GM18858 (cell line): ENCODE measurements at regions not wholly inside any gene's neighbourhood (a gene's known extent, or its start where the extent isn't known, plus 50 kb on each side); places are given as distances from the start of the nearest gene placed in this dataset.

Source experiments
- ATAC-seq: cut with Tn5 transposase; IDR thresholded peaks from one replicate; pipeline ENCODE4 v1.9.1; 2021; ENCODE audit not compliant: unreplicated experiment

DNA sequence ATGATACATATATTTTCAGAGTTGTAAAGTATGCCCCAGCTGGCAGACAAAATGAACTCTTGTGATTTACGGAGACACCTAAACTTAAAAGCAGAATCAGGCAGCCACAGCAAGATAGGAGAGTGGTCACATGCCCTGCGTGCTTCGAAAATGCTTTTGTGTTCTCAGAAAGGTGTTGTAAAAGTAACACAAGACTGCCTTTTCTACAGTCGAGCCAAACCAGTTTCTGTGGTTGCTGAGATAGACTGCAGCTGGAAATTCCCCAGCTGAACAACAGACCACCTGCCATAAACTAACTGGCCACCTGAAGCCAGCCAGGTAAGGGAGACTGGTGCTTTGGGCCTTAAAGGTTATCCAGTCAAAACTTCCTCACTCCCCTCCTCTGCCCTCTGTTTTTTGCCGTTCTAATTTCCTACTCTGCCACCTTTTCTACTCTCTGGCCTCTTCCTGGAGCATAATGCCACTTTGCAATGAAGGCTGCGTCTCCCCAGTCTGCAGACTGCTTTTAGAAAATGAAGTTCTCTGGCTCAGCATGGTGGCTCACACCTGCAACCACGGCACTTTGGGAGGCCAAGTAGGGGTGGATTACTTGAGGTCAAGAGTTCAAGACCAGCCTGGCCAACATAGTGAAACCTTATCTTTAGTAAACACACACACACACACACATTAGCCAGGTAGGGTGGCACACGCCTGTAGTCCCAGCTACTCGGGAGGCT lies 381.2 kb upstream of the SLITRK1 start:
- ATAC-seq = no peak

DNA sequence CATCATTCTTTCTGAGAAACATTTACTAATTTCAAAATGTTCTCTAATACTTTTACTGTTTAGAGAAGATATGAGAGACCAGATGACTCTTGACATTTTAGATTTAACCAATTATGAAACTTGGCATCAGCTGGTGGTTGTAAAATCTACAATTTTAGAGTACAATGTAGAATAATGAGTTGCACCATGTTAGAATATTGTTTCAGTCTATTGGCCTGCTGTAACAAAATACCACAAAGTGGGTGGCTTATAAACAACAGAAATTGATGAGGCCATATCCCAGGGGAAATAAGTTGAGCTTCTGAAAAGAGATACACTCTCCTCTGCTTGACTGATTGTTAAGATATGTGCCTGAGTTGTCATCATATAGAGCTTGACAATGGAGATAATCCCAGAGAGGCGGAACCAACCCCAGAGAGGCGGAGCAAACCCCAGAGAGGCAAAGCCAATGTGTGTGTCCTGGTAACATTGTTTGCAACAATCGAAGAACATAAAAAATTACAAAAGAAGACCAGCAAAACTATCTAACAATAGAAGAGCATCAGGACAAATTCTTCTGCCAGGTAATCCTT lies 373.0 kb upstream of the SLITRK1 start:
- ATAC-seq = no peak

DNA sequence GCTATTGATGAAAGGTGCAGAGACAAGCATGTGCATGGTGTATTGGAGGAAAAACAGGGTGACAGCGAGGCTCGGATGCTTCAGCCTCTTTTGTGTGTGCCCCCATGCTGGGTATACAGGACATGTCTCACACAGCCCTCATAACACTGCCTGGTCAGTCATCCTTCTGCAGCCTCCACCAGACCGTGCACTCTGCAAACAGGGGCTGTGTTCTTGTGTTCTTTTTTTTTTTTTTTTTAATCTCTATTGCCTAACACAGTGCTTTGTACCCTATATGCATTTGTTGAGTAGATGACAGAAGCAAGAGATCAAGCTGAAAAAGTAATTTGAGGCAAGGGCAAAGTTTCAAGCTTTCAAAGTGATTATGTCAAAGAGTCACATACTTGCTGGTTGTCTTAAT lies 367.2 kb upstream of the SLITRK1 start:
- no peak for ATAC-seq

DNA sequence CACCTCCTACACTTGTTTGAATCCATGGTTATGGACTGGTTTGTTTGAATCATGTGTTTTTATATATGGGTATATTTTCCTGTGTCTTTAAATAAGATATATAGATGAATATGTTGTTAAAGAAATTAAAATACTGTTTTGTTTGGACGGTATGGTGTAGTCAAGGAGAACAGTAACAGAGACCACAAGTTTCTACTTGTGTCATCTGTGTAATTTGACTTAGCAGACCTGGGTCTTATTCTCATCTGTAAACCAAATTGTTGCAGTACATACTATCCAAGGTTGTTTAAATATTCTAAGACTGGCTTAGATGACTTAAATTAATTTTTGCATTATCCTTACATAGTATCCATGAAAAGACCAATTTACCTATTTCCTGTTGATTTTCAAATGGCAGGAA lies 361.1 kb upstream of the SLITRK1 start:
- ATAC-seq = no peak

DNA sequence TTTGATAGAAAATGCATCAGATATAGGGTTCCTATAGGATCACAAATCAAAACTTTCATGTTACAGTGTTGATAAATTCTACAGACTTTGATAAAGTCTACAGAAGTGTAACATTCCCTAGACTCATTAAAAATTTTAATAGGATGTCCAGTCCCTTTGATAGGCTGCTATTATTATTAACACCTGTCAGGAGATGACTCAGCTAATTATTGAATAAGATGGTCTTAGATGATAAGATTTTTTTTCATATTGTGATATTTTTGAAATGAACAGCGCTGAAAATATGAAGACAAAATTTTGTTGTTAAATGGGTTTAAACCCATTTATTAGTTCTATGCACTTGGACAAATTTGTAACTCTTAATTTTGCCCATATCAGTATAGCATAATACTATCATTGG lies 356.8 kb upstream of the SLITRK1 start:
- no peak for ATAC-seq

DNA sequence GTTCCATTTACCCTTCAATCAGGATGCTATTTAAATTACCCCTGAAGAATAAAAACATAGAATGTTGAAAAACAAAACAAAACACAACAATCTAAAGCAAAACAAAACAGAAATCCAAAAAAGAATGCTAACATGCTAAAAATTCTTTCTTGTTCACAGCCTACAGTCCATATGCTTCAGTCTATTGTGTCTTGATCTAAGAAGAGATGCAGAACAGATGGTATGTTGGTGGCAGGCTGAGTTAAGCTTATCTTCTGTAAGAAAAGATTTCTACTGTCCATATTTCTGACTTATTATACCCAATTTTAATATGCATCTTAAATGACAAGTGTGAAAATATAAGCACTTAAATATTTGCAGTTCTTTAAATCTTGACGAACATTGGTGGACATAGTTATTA lies 356.1 kb upstream of the SLITRK1 start:
- no peak for ATAC-seq

DNA sequence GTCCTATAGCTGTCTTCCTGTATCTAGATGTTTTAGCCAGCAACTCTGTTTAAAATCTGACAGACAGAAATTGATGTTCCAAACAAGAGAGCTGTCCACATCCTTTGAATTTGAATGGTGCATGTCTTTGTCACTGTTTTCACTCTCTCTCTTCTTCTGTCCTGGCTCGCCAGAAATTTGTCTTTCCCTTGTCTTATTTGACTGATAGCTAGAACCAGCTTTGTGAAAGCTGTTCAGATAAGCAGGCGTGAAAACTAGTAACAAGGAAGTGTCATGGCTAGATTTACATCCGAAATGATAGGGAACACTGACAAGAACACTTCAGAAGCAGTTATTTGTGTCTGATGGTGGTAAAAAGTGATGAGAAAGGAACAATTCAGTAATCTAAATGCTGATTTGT lies 354.9 kb upstream of the SLITRK1 start:
- ATAC-seq = no peak

DNA sequence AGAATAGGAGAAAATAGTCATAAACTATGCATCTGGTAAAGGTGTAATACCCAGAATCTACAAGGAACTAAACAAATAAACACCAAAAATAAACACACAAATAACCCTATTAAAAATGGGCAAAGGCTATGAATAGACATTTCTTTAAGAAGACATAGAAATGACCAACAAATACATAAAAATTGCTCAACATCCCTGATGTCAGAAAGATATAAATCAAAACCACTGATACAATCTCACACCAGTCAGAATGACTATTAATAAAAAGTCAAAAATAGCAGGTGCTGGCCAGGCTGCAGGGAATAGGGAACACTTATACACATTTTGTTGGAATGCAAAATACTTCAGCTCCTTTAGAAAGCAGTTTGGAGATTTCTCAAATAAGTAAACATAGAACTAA lies 352.1 kb upstream of the SLITRK1 start:
- no peak for ATAC-seq

DNA sequence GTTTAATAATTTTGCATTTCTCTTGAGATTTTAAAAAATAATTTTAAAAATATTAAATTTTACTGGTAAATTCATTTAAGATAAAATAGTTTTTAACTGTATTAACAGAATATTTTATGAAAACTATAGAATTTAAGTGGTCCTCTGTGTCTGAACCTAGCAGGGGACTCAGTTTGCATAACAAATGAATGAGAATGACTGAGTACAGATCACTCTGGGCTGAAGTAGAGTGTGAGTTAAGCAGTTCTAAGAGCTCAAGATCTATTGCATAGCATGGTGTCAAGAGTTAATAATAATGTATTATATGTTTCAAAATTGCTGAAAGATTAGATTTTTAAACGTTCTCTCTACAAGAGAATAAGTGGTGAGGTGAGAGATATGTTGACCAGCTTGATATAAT lies 348.3 kb upstream of the SLITRK1 start:
- no peak for ATAC-seq

DNA sequence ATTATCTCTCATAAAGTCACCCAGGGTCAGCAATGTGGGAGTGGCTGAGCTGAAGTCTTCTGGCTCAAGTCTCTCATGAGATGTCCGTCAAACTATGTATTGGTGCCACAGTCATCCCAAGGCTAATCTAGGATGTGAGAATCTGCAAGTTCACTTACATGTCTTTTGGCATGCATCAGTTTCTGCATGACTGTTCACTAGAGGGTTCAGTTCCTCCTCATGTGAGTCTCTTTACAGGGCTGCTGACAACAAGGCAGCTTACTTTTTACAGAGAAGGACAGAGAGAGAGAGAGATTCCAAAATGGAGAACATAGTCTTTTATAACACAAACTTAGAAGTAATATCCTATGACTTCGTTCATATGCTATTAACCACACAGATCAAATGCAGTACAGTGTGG lies 328.8 kb upstream of the SLITRK1 start:
- ATAC-seq = no peak

DNA sequence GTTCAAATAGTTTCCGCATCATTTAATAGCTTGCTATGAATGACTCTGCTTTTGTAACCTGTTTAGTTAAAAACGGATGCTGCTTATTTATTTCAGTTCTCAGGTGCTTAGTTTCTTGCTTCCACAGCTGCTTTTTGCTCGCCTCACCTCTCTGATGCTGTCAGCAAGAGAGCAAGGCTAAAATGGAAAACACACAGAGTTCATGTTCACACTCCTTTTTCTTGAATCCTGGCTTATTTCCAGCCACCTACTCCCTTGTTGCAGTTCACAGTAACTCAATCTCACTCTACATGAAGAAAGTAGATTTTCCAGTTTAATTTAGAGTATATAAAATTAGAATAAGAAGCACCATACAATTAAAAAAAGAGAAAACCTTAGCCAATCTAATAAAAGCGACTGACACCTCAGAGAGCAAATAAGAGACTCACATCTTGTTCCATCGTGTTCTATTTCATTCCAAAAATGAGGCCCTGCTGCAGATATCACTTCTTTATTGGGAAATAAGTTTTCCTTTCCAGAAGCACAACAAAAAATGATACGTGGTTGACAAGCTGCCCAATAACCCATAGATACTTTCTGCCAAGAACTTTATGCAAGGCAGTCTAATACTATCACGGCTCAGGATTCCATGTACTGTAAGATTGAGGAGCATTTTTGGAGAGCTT lies 326.1 kb upstream of the SLITRK1 start:
- no peak for ATAC-seq

DNA sequence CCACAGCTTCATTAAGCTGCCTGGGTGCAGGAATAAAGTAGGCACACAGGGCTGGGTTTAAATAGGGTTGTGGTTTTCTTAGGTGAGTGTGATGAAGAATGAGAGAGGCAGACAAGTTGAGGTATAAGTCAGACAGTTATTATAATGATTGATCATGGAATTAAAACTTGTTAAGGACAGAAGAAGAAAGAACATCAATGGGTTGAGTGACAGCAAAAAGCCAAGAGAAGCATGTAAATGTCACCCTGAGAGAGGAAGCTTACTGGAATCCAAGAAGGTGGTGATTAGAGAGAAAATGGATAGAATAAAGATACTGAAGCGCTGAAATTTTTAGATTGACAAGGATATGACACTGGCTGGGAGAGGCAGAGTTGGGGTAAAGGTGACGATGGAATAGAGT lies 325.2 kb upstream of the SLITRK1 start:
- ATAC-seq = no peak

DNA sequence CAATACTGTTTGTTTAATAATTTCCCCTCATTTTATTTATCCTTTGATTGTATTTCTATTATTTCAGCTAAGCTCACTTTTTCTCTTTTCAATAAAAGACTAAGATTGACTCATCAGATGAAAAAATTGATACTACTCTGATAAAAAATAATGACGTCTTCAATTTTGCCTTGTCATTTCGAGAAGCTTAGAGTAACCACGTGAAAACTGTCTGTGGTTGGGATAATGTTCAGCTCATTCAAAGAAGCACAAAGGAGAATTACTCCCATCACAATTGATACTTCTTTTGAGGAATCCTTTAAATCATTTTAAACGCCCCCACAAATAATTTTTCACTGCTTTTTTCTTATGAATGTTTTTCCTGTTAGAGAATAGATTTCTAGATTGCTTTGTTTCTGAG lies 318.7 kb upstream of the SLITRK1 start:
- ATAC-seq = no peak

DNA sequence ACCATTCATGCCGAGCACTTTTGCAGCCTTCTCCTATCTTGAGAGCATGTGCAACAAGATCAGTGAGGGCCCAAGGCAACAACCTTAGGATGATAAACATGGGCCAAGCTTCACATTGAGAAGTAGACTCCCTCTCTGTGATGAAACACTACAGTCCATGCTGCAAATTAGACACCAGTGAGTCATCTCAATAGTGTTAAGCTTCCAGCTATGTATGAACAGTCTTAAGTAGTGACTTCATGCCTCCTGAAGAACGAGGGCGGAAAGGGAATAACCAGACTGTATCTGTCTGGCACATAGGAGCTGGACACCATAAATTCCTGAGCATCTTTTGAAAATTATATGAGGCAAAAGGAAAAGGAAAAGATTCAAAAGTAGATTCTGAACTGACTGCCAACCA lies 309.9 kb upstream of the SLITRK1 start:
- no peak for ATAC-seq

DNA sequence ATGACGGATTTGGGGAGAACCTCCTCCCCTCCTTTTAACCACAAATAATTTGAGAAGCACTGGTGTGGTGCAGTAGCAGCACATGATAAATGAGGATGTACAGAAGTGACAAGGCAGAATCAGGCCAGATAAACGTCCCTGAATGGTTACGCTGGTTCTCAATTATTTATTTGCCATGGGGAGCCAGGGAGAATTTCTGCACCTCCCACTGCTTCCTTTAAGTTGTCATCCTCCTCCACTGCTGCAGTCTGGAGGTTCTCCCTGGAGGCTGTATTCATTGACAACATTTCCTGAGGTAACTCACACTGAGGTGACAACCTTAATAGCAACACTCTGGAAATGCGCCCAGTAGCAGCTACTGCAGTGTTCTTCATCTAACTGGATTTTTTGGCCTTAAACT lies 308.9 kb upstream of the SLITRK1 start:
- no peak for ATAC-seq

DNA sequence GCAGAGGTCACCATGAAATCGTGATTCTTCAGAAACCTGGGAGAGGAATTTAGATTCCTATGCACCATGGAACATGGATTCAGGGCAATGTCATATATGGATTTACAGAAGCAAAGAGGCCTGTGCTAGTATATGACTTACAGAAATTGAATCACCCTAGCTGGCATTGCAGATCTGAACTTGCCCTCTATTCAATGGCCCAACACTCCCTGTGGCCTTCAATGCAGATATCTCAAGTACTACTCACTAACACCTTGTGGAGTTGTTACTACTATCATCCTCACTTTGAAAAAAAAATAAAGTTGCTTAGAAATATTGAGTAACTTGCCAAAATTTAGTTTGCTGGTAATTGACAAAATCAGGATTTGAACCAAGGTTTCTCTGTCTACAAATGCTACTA lies 305.4 kb upstream of the SLITRK1 start:
- ATAC-seq = no peak

DNA sequence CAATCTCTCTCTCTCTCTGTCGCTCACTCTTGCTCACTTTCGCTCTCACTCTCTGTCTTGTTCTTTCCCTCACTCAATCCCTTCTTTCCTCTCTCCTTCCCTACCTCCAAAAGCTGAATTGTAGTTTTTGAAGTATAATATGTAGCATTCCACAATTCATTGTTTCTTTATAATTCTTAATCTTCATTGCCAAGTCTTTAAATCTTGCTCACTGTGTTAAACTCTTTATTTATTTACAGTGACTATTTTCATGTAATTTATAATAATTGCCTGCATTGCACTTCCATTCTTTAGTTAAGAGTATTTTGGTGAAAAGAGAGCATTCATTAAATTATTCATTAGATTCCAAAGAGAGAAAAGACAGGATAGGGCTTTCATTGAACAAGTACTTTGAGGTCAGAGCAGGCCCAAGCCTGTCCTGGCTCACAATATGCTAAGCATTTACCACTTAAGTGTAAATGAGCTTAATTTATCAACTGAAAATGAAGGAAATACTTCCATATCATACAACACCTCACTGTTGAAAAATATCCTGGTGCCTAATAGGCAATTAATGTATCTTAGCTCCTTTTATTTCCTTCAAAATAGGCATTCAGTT lies 257.4 kb upstream of the SLITRK1 start:
- no peak for ATAC-seq

DNA sequence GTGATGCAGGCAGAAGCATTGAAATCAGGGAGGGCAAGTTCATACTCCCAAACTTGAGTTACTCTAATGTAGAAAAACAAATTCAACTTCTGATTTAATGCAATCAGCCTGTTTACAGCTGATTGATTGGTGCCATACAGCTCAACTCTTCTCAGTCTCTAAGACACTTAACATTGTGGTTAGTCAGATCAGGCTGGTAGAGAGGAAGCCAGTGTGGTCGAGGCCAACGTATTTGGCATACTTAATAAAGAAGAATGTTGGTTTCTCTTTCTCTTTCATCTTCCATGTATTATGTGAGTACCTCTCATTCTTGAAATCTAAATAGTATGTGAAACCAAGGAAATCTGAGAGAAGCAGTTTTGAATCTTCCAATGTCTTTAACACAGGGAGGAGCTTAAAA lies 255.0 kb upstream of the SLITRK1 start:
- peak; percentile 96 for ATAC-seq

DNA sequence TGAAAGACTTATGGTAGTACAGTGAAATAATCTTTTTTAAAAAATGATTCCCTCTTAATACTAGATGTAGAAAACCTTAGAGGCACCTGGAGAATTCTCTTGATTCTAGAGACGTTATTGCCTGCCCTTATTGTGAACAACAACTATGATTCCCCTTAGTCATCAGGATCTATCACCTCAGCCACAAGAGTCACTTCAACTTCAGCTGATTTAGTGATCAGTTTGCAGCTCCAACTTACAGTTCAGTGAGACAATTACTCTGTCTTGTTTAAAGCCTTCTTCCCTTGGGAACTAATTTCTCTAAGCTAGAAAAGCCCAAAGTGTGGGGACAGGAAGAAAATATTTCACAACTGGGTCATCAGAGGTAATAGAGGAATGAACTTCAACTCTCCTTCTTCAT lies 254.3 kb upstream of the SLITRK1 start:
- ATAC-seq = no peak

DNA sequence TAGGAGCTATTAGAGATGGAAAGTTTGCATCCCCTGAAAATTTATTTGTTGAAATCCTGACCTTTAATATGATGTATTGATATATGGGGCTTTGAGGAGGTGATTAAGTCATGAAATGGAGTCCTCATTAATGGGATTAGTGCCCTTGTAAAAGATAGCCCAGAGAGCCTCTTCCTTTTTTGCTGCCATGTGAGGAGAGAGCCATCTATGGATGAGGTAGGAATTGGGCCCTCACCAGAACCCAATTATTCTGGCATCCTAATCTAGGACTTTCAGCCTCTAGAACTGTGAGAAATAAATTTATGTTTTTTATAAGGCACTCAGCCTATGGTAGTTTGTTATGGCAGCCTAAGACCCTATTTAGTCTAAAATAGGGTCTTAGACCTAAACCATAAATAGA lies 250.2 kb upstream of the SLITRK1 start:
- no peak for ATAC-seq

DNA sequence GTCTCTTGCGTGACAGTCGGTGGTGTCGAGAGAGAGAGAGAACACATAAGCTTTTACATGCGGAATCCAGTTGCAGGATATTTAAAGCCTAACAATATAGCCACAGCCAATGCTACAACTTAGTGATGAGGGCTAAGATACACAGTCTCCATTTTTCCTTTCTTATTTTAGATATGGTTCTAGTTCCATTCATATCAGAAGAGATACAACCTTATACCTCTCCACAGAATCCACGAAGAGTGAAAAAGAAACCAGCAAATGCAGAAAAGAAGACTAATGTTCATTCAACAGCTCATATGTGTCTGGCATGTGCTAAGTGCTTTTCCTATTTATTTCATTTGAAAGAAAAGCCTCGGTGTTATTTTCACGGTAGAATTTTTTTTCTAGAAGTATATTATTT lies 249.0 kb upstream of the SLITRK1 start:
- ATAC-seq = no peak

DNA sequence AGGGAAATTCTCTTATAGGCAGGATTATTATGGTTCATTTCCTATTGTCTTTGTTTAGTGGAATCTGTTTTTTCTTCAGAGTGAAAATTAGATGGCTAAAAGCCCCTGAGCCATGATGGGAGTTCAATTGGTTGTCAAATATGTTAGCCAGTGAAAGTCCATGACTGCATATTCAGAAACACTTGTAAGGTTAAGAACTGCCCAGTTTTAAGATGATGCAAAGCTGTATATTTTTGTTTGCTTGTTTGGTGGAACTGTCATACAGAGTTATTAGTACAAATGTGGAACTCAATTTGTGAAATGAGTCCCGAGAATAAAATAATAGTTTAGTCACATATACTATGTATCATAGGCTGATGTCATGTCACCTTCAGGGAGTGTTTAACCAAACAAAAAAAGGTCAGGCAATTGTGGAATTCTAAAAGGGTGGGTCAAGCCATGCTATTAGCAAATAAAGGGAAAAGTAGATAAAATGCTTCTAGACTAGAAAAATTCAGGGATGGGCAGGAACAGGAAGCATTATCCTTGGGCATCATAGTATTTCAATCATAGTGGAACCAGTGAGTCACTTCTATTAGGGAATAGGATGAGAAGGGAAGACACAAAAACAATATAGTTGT lies 248.3 kb upstream of the SLITRK1 start:
- ATAC-seq = no peak
